HG02943 (cell line): ENCODE measurements at regions not wholly inside any gene's neighbourhood (a gene's known extent, or its start where the extent isn't known, plus 50 kb on each side); places are given as distances from the start of the nearest gene placed in this dataset.

ENCODE experiments used
- ATAC-seq: cut with Tn5 transposase; IDR thresholded peaks from one replicate; pipeline ENCODE4 v1.9.1; 2021; ENCODE audit warnings: mild to moderate bottlenecking, low read depth, moderate library complexity; ENCODE audit not compliant: unreplicated experiment

- ATAC-seq: no peak
These were observed 245.3 kb downstream of the POLR1F start for GRCh38 chr7:19463581-19463980.

GRCh38 chr7:19455623-19456022 is 253.2 kb downstream of the POLR1F start:
- ATAC-seq: no peak

- no peak for ATAC-seq
These were observed 260.7 kb downstream of the POLR1F start for GRCh38 chr7:19448091-19448490.

- ATAC-seq: no peak
These were observed 266.6 kb downstream of the POLR1F start for GRCh38 chr7:19442016-19442785.

- ATAC-seq: no peak
These were observed 269.3 kb downstream of the POLR1F start for GRCh38 chr7:19439517-19439916.

GRCh38 chr7:19437446-19437845 is 271.4 kb downstream of the POLR1F start:
- ATAC-seq: no peak

GRCh38 chr7:19427944-19428343 is 280.9 kb downstream of the POLR1F start:
- ATAC-seq: no peak

- no peak for ATAC-seq
These were observed 276.6 kb upstream of the FERD3L start for GRCh38 chr7:19421861-19422260.

GRCh38 chr7:19417231-19417630 is 272.0 kb upstream of the FERD3L start:
- ATAC-seq: no peak

GRCh38 chr7:19415123-19415522 is 269.9 kb upstream of the FERD3L start:
- no peak for ATAC-seq

GRCh38 chr7:19413443-19413965 is 268.3 kb upstream of the FERD3L start:
- no peak for ATAC-seq

- no peak for ATAC-seq
These were observed 265.5 kb upstream of the FERD3L start for GRCh38 chr7:19410691-19411090.

- no peak for ATAC-seq
These were observed 264.9 kb upstream of the FERD3L start for GRCh38 chr7:19410106-19410505.

GRCh38 chr7:19408706-19409220 is 263.5 kb upstream of the FERD3L start:
- ATAC-seq: no peak

- no peak for ATAC-seq
These were observed 262.0 kb upstream of the FERD3L start for GRCh38 chr7:19407270-19407669.

GRCh38 chr7:19405541-19405940 is 260.3 kb upstream of the FERD3L start:
- no peak for ATAC-seq

GRCh38 chr7:19404912-19405329 is 259.7 kb upstream of the FERD3L start:
- ATAC-seq: no peak

GRCh38 chr7:19403691-19404090 is 258.5 kb upstream of the FERD3L start:
- ATAC-seq: no peak

- ATAC-seq: no peak
These were observed 256.2 kb upstream of the FERD3L start for GRCh38 chr7:19401461-19401860.

GRCh38 chr7:19400758-19401254 is 255.6 kb upstream of the FERD3L start:
- ATAC-seq: no peak

GRCh38 chr7:19397911-19398310 is 252.7 kb upstream of the FERD3L start:
- ATAC-seq: peak; percentile 82

- no peak for ATAC-seq
These were observed 247.0 kb upstream of the FERD3L start for GRCh38 chr7:19392246-19392645.
